ENCODE measurements at regions not wholly inside any gene's neighbourhood (a gene's known extent, or its start where the extent isn't known, plus 50 kb on each side); places are given as distances from the start of the nearest gene placed in this dataset.
A peak's percentile ranks its signal among the peaks of the same experiment; 100 is the strongest.
"Not testable (repeated sequence)": the region's sequence is repeated elsewhere in the genome, so short reads cannot be mapped to it uniquely, and the experiment has no call there.

GRCh38 chr3:72092778-72093177 lies 307.8 kb upstream of the PROK2 start:
- no peak for DNase-seq

- DNase-seq, result no peak
Observed at GRCh38 chr3:72088486-72089025, 303.6 kb upstream of the PROK2 start.

GRCh38 chr3:72087420-72087819 lies 302.5 kb upstream of the PROK2 start:
- DNase-seq, result no peak

GRCh38 chr3:72086743-72087087 lies 301.8 kb upstream of the PROK2 start:
- no peak for DNase-seq

GRCh38 chr3:72086042-72086742 lies 301.2 kb upstream of the PROK2 start:
- DNase-seq, result peak; percentile 11

- DNase-seq, result no peak
Observed at GRCh38 chr3:72085036-72085435, 300.1 kb upstream of the PROK2 start.

GRCh38 chr3:72082776-72083462 lies 298.0 kb upstream of the PROK2 start:
- no peak for DNase-seq

GRCh38 chr3:72082186-72082715 lies 297.3 kb upstream of the PROK2 start:
- no peak for DNase-seq

GRCh38 chr3:72081471-72082185 lies 296.7 kb upstream of the PROK2 start:
- no peak for DNase-seq

GRCh38 chr3:72080800-72081199 lies 295.9 kb upstream of the PROK2 start:
- no peak for DNase-seq

- no peak for DNase-seq
Observed at GRCh38 chr3:72080095-72080494, 295.1 kb upstream of the PROK2 start.

- DNase-seq, result no peak
Observed at GRCh38 chr3:72079369-72079872, 294.5 kb upstream of the PROK2 start.

GRCh38 chr3:72078676-72079368 lies 293.9 kb upstream of the PROK2 start:
- DNase-seq, result no peak

GRCh38 chr3:72077473-72078259 lies 292.7 kb upstream of the PROK2 start:
- no peak for DNase-seq

- DNase-seq, result not testable (repeated sequence)
Observed at GRCh38 chr3:72075848-72076247, 290.9 kb upstream of the PROK2 start.

GRCh38 chr3:72071624-72072023 lies 286.7 kb upstream of the PROK2 start:
- DNase-seq, result no peak

- DNase-seq, result no peak
Observed at GRCh38 chr3:72070005-72070404, 285.1 kb upstream of the PROK2 start.

GRCh38 chr3:72069543-72069942 lies 284.6 kb upstream of the PROK2 start:
- no peak for DNase-seq

GRCh38 chr3:72068621-72069020 lies 283.7 kb upstream of the PROK2 start:
- peak; percentile 37 for DNase-seq

- no peak for DNase-seq
Observed at GRCh38 chr3:72067721-72068120, 282.8 kb upstream of the PROK2 start.

GRCh38 chr3:72065872-72066641 lies 281.1 kb upstream of the PROK2 start:
- peak; percentile 46 for DNase-seq
